ENCODE measurements at regions not wholly inside any gene's neighbourhood (a gene's known extent, or its start where the extent isn't known, plus 50 kb on each side); places are given as distances from the start of the nearest gene placed in this dataset.

GRCh38 chr1:118371612-118372011 lies 186.6 kb upstream of the SPAG17 start:
- TF ChIP-seq CTCF (IDR thresholded peaks at IDR 0.05): no peak
- Histone ChIP-seq H3K4me1 (ENCODE audit: control insufficient read depth in 1 of 2, insufficient read depth in 2 of 2, low read length in 2 of 2) (no peaks in the 10 kb centered on the region), H3K9me3 (replicated peaks in 1 of 2; ENCODE audit: control insufficient read depth in 1 of 2, insufficient read depth in 1 of 2, low read length in 2 of 2) (peaks cover 22 to 31% of the 10 kb centered on the region in 2 donors), H3K27me3 (ENCODE audit: control insufficient read depth in 2 of 2, insufficient read depth in 2 of 2, low read length in 2 of 2) (no peaks in the 10 kb centered on the region), H3K9ac (ENCODE audit: insufficient read depth, low read length, poor library complexity, severe bottlenecking) (no peak overlapping the region), H3K79me2 (ENCODE audit: insufficient read depth, low read length) (no peaks in the 10 kb centered on the region), H4K20me1 (ENCODE audit: insufficient read depth, low read length) (no peaks in the 10 kb centered on the region), H3K4me3 (replicated peaks in 1 of 3; ENCODE audit: low read depth in 2 of 3, low read length in 3 of 3) (no peak overlapping the region), H3K27ac (ENCODE audit: low read depth in 1 of 2, low read length in 2 of 2) (no peak overlapping the region), H3K36me3 (replicated peaks in 1 of 2; ENCODE audit: control insufficient read depth in 1 of 2, insufficient read depth in 2 of 2, low read length in 2 of 2) (no peaks in the 10 kb centered on the region), H2AFZ (ENCODE audit: insufficient read depth, low read depth, low read length, poor library complexity, severe bottlenecking) (no peak overlapping the region), H3K4me2 (replicated peaks; ENCODE audit: extremely low read depth, low read length, poor library complexity, severe bottlenecking) (no peak overlapping the region)
- intact Hi-C loops (cut with micrococcal nuclease): no loop called here
- H3K4me3 Mint-ChIP-seq: no peak overlapping the region
- H3K4me1 Mint-ChIP-seq: no peaks in the 10 kb centered on the region
- H3K27ac Mint-ChIP-seq: no peak overlapping the region
- no peaks in the 10 kb centered on the region for H3K36me3 Mint-ChIP-seq
- H3K27me3 Mint-ChIP-seq (ENCODE audit: low read depth in 3 of 3): no peaks in the 10 kb centered on the region
- no peak for DNase-seq
- peaks cover 4 to 21% (median 10%) of the 10 kb centered on the region in 7 donors for H3K9me3 Mint-ChIP-seq

- Histone ChIP-seq H3K36me3 (replicated peaks in 1 of 2; ENCODE audit: control insufficient read depth in 1 of 2, insufficient read depth in 2 of 2, low read length in 2 of 2) (no peaks in the 10 kb centered on the region), H3K27me3 (ENCODE audit: control insufficient read depth in 2 of 2, insufficient read depth in 2 of 2, low read length in 2 of 2) (no peaks in the 10 kb centered on the region), H4K20me1 (ENCODE audit: insufficient read depth, low read length) (no peaks in the 10 kb centered on the region), H3K4me3 (replicated peaks in 1 of 3; ENCODE audit: low read depth in 2 of 3, low read length in 3 of 3) (no peak overlapping the region), H3K4me1 (ENCODE audit: control insufficient read depth in 1 of 2, insufficient read depth in 2 of 2, low read length in 2 of 2) (no peaks in the 10 kb centered on the region), H2AFZ (ENCODE audit: insufficient read depth, low read depth, low read length, poor library complexity, severe bottlenecking) (no peak overlapping the region), H3K79me2 (ENCODE audit: insufficient read depth, low read length) (no peaks in the 10 kb centered on the region), H3K9ac (ENCODE audit: insufficient read depth, low read length, poor library complexity, severe bottlenecking) (no peak overlapping the region), H3K9me3 (replicated peaks in 1 of 2; ENCODE audit: control insufficient read depth in 1 of 2, insufficient read depth in 1 of 2, low read length in 2 of 2) (peaks cover 19 to 26% of the 10 kb centered on the region in 2 donors), H3K4me2 (replicated peaks; ENCODE audit: extremely low read depth, low read length, poor library complexity, severe bottlenecking) (no peak overlapping the region), H3K27ac (ENCODE audit: low read depth in 1 of 2, low read length in 2 of 2) (no peak overlapping the region)
- Mint-ChIP-seq H3K4me1 (no peaks in the 10 kb centered on the region), H3K36me3 (no peaks in the 10 kb centered on the region), H3K27ac (no peak overlapping the region), H3K4me3 (no peak overlapping the region), H3K27me3 (ENCODE audit: low read depth in 3 of 3) (no peaks in the 10 kb centered on the region), H3K9me3 (peaks cover 4 to 19% (median 11%) of the 10 kb centered on the region in 7 donors)
- no peak for TF ChIP-seq CTCF (IDR thresholded peaks at IDR 0.05)
- DNase-seq: no peak
- intact Hi-C loops (cut with micrococcal nuclease): no loop called here
Observed at GRCh38 chr1:118370861-118371260, 185.8 kb upstream of the SPAG17 start.
